ENCODE measurements at regions not wholly inside any gene's neighbourhood (a gene's known extent, or its start where the extent isn't known, plus 50 kb on each side); places are given as distances from the start of the nearest gene placed in this dataset.
"Not testable (repeated sequence)": the region's sequence is repeated elsewhere in the genome, so short reads cannot be mapped to it uniquely, and the experiment has no call there.

- no peak for DNase-seq (ENCODE audit: low read depth in 2 of 3, low spot score in 2 of 3)
Observed at GRCh38 chr2:150075831-150076230, 411.6 kb downstream of the RND3 start.

- no peak for DNase-seq (ENCODE audit: low read depth in 2 of 3, low spot score in 2 of 3)
Observed at GRCh38 chr2:150066490-150066889, 421.0 kb downstream of the RND3 start.

- no peak for DNase-seq (ENCODE audit: low read depth in 2 of 3, low spot score in 2 of 3)
Observed at GRCh38 chr2:150063931-150064548, 423.4 kb downstream of the RND3 start.

- DNase-seq (ENCODE audit: low read depth in 2 of 3, low spot score in 2 of 3) = no peak
Observed at GRCh38 chr2:150063432-150063889, 424.0 kb downstream of the RND3 start.

- no peak for DNase-seq (ENCODE audit: low read depth in 2 of 3, low spot score in 2 of 3)
Observed at GRCh38 chr2:150062416-150062815, 425.1 kb downstream of the RND3 start.

- DNase-seq (ENCODE audit: low read depth in 2 of 3, low spot score in 2 of 3) = no peak
Observed at GRCh38 chr2:150060341-150060740, 427.1 kb downstream of the RND3 start.

- DNase-seq (ENCODE audit: low read depth in 2 of 3, low spot score in 2 of 3) = not testable (repeated sequence)
Observed at GRCh38 chr2:150059676-150060075, 427.8 kb downstream of the RND3 start.

GRCh38 chr2:150052457-150052856 lies 435.0 kb downstream of the RND3 start:
- no peak for DNase-seq (ENCODE audit: low read depth in 2 of 3, low spot score in 2 of 3)

- DNase-seq (ENCODE audit: low read depth in 2 of 3, low spot score in 2 of 3) = no peak
Observed at GRCh38 chr2:150051004-150051403, 436.5 kb downstream of the RND3 start.

- no peak for DNase-seq (ENCODE audit: low read depth in 2 of 3, low spot score in 2 of 3)
Observed at GRCh38 chr2:150050036-150050435, 437.4 kb downstream of the RND3 start.

- no peak for DNase-seq (ENCODE audit: low read depth in 2 of 3, low spot score in 2 of 3)
Observed at GRCh38 chr2:150047620-150048222, 439.7 kb downstream of the RND3 start.

GRCh38 chr2:150046810-150047209 lies 440.7 kb downstream of the RND3 start:
- no peak for DNase-seq (ENCODE audit: low read depth in 2 of 3, low spot score in 2 of 3)

GRCh38 chr2:150046211-150046610 lies 441.3 kb downstream of the RND3 start:
- no peak for DNase-seq (ENCODE audit: low read depth in 2 of 3, low spot score in 2 of 3)

GRCh38 chr2:150045601-150046000 lies 441.9 kb downstream of the RND3 start:
- DNase-seq (ENCODE audit: low read depth in 2 of 3, low spot score in 2 of 3) = no peak

- DNase-seq (ENCODE audit: low read depth in 2 of 3, low spot score in 2 of 3) = no peak
Observed at GRCh38 chr2:150043172-150043500, 444.3 kb downstream of the RND3 start.

- no peak for DNase-seq (ENCODE audit: low read depth in 2 of 3, low spot score in 2 of 3)
Observed at GRCh38 chr2:150042500-150043171, 444.8 kb downstream of the RND3 start.

GRCh38 chr2:150041722-150042425 lies 445.6 kb downstream of the RND3 start:
- no peak for DNase-seq (ENCODE audit: low read depth in 2 of 3, low spot score in 2 of 3)

- no peak for DNase-seq (ENCODE audit: low read depth in 2 of 3, low spot score in 2 of 3)
Observed at GRCh38 chr2:150036622-150037021, 449.0 kb upstream of the MMADHC start.

- DNase-seq (ENCODE audit: low read depth in 2 of 3, low spot score in 2 of 3) = no peak
Observed at GRCh38 chr2:150034665-150035064, 447.1 kb upstream of the MMADHC start.

GRCh38 chr2:150030436-150031190 lies 443.0 kb upstream of the MMADHC start:
- no peak for DNase-seq (ENCODE audit: low read depth in 2 of 3, low spot score in 2 of 3)

GRCh38 chr2:150028322-150028721 lies 440.7 kb upstream of the MMADHC start:
- DNase-seq (ENCODE audit: low read depth in 2 of 3, low spot score in 2 of 3) = no peak

Data from hematopoietic multipotent progenitor cell (in vitro differentiated cells).